G401 (cell line): ENCODE measurements at regions not wholly inside any gene's neighbourhood (a gene's known extent, or its start where the extent isn't known, plus 50 kb on each side); places are given as distances from the start of the nearest gene placed in this dataset.
"Not testable (repeated sequence)": the region's sequence is repeated elsewhere in the genome, so short reads cannot be mapped to it uniquely, and the experiment has no call there.

Experiments used
- DNase-seq: peaks from one replicate; pipeline ENCODE4 v3.0.0-alpha.2; 2015; ENCODE audit warnings: low spot score
- in situ Hi-C: cut with HindIII; loops from 2 replicates; pipeline ENCODE4 v1.10.0; 2016; ENCODE audit warnings: low sequenced_read_pairs, mixed read lengths

GRCh38 chr11:16606784-16607674 is 131.4 kb upstream of the C11orf58 start:
- in situ Hi-C loops: no loop called here
- no peak for DNase-seq

GRCh38 chr11:16605894-16606783 is 132.3 kb upstream of the C11orf58 start:
- in situ Hi-C loops: no loop called here
- DNase-seq: peak; percentile 79

GRCh38 chr11:16605389-16605893 is 133.0 kb upstream of the C11orf58 start:
- in situ Hi-C loops: no loop called here
- DNase-seq: no peak

GRCh38 chr11:16604794-16605388 is 133.6 kb upstream of the C11orf58 start:
- in situ Hi-C loops: no loop called here
- DNase-seq: no peak

- in situ Hi-C loops: no loop called here
- DNase-seq: no peak
Measured at GRCh38 chr11:16603890-16604793, 134.3 kb upstream of the C11orf58 start.

- no peak for DNase-seq
- in situ Hi-C loops: no loop called here
Measured at GRCh38 chr11:16603245-16603644, 135.2 kb upstream of the C11orf58 start.

- DNase-seq: no peak
- in situ Hi-C loops: no loop called here
Measured at GRCh38 chr11:16598906-16599305, 139.5 kb upstream of the C11orf58 start.

- DNase-seq: no peak
- in situ Hi-C loops: no loop called here
Measured at GRCh38 chr11:16598032-16598431, 140.4 kb upstream of the C11orf58 start.

- in situ Hi-C loops: no loop called here
- DNase-seq: no peak
Measured at GRCh38 chr11:16596231-16596630, 142.2 kb upstream of the C11orf58 start.

GRCh38 chr11:16591157-16591556 is 147.3 kb upstream of the C11orf58 start:
- in situ Hi-C loops: no loop called here
- no peak for DNase-seq

- no peak for DNase-seq
- in situ Hi-C loops: no loop called here
Measured at GRCh38 chr11:16587670-16588069, 150.8 kb upstream of the C11orf58 start.

GRCh38 chr11:16584569-16584968 is 153.9 kb upstream of the C11orf58 start:
- no peak for DNase-seq

GRCh38 chr11:16581078-16581477 is 157.4 kb upstream of the C11orf58 start:
- DNase-seq, in situ Hi-C loops: not testable (repeated sequence)

More at GRCh38 chr11:16584569-16584968, 153.9 kb upstream of the C11orf58 start:
- in situ Hi-C loops: no loop called here

GRCh38 chr11:16577490-16577889 is 161.0 kb upstream of the C11orf58 start:
- in situ Hi-C loops: no loop called here
- DNase-seq: no peak

- in situ Hi-C loops, DNase-seq: not testable (repeated sequence)
Measured at GRCh38 chr11:16574889-16575288, 163.6 kb upstream of the C11orf58 start.

- DNase-seq: no peak
- in situ Hi-C loops: no loop called here
Measured at GRCh38 chr11:16572945-16573344, 165.5 kb upstream of the C11orf58 start.

- in situ Hi-C loops: no loop called here
- no peak for DNase-seq
Measured at GRCh38 chr11:16561150-16561549, 177.3 kb upstream of the C11orf58 start.

GRCh38 chr11:16558494-16558893 is 180.0 kb upstream of the C11orf58 start:
- in situ Hi-C loops: no loop called here
- no peak for DNase-seq

GRCh38 chr11:16555956-16556355 is 182.5 kb upstream of the C11orf58 start:
- in situ Hi-C loops: no loop called here

More at GRCh38 chr11:16555956-16556355, 182.5 kb upstream of the C11orf58 start:
- no peak for DNase-seq
